Inferior parietal cortex (tissue), 1 donor: ENCODE measurements at regions not wholly inside any gene's neighbourhood (a gene's known extent, or its start where the extent isn't known, plus 50 kb on each side); places are given as distances from the start of the nearest gene placed in this dataset.

ENCODE experiments used
- DNase-seq: peaks from one replicate; pipeline ENCODE4 v3.0.0-alpha.2; 2016; ENCODE audit errors: extremely low spot score

DNA sequence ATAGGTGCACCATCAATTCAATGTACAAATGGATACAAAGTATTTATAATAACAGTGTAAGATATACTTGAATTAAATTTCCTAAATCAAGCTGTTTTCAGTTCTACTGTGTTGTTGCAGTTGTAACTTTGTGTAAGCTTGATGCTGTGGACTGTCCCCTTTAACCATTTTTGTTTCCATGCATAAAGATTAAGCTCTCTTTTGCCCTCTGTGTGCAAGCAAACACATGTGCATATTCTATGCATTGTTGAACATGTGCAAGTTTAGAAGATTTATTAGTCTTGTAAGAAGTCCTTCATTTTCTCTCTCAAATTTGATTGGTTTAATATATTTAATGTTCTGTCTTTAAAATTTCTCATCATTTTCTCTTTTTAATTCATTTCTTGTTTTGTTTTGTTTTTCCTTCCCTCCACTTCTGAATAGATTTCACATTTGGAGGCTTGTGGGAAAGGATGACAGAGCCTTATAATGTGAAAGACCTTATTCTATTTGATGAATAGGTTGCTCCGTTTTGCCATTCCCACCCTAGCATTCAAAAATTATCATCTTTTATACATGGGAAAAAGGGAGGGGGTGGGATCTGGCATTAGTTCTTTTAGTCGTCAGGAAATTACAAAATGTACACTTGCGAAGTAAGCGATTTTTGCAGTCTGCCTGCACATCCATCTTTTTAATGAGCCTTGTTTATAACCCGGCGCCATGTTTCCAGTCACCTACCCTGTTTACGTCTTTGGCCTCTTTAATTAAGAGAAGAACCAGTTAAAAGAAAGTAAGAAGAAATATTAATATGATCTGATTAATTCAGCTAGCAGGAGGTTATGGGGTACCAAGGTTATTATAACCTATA is 961.5 kb upstream of the NR2F2 start:
- no peak for DNase-seq

DNA sequence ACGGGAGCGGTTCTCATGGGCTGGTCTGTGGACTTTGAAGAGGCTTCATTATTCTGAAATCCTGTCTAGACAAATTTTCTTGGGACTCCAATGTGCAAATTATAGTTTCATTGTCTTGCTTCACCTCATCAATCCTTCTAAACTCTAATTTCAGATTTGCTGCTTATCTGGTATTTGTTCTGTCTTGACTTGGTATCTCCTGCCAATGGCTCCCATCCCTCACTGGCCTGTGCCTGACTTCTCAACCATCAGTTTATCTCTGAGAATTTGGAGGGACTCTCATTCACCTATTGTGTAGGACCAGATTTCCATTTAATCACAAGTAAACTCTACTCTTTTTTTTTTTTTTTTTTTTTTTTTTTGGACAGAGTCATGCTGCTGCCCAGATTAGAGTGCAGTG is 960.2 kb upstream of the NR2F2 start:
- DNase-seq, result no peak

DNA sequence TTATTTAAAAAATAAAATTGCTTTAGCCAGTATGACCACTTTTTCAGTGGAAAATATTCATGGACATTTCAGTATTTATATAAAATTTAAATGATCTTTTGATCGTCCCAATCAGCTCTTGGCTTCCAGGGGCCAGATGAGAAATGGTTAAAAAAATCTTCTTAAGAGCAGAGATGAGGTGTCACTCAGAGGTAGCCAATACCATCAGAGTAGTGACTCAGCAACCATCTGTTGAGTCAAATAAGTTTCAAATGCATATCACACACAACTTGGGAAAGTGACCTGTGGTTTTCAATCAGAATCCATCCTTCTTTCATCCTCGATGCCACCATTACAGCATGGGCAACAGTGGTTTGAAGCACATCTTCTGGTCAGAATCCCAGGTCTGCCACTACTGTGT is 958.8 kb upstream of the NR2F2 start:
- DNase-seq, result no peak

- DNase-seq, result no peak
Observed at GRCh38 chr15:95375281-95375680, 955.2 kb upstream of the NR2F2 start.

DNA sequence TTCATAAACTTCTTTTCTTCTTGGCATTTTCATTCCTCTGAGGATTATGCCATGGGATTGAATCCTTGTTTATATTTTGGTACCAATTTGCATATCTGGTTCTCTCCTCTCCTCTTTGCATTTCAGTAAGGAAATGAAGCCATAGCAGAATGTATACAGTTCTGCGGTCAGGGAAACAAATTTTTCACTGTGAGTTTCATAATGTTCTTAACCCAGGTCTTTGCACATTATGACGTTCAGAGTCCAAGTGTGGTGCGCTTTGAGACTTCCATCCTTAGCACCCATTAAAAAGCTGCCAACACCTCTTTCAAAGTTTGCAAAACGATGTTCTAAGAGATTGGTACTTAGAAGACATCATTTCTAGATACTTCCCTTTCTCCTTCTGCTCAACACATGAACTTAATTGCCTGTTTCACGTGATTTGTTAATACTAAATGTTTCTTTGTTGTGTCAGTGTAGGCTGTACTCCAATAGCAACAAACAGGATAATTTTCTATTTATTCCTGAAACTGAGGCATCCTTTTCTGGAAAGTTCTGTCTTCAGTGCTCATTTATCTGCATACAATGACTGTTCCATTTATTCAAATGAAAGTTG is 953.1 kb upstream of the NR2F2 start:
- DNase-seq, result no peak

- DNase-seq, result peak; percentile 28
Observed at GRCh38 chr15:95394186-95395067, 936.1 kb upstream of the NR2F2 start.

- no peak for DNase-seq
Observed at GRCh38 chr15:95400428-95400827, 930.1 kb upstream of the NR2F2 start.

- no peak for DNase-seq
Observed at GRCh38 chr15:95401587-95401986, 928.9 kb upstream of the NR2F2 start.

GRCh38 chr15:95405447-95405846 is 925.1 kb upstream of the NR2F2 start:
- DNase-seq, result no peak

- no peak for DNase-seq
Observed at GRCh38 chr15:95407534-95407933, 923.0 kb upstream of the NR2F2 start.

DNA sequence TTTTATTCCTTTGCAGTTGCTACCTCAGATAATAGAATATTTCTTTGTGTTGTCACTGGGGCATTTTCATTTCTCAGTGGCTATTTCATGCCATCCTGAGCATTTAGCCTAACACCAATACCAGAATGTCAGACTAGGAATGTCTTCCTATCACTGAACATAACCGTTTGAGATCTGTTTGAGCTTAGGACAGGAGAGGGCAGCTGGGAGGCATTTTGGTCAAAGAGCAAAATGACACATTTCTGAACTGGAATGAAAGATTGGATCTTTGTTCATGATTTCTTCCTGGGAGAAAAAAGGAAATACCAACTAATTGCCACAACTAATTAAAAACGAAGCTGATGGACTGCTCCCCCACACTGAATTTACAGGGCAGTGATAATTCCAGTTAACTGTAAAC is 921.3 kb upstream of the NR2F2 start:
- DNase-seq, result no peak

GRCh38 chr15:95409626-95410310 is 920.7 kb upstream of the NR2F2 start:
- DNase-seq, result no peak

- DNase-seq, result no peak
Observed at GRCh38 chr15:95410757-95411156, 919.7 kb upstream of the NR2F2 start.

GRCh38 chr15:95416576-95416975 is 913.9 kb upstream of the NR2F2 start:
- DNase-seq, result no peak

- no peak for DNase-seq
Observed at GRCh38 chr15:95417761-95418160, 912.7 kb upstream of the NR2F2 start.

- DNase-seq, result no peak
Observed at GRCh38 chr15:95422255-95422654, 908.2 kb upstream of the NR2F2 start.

DNA sequence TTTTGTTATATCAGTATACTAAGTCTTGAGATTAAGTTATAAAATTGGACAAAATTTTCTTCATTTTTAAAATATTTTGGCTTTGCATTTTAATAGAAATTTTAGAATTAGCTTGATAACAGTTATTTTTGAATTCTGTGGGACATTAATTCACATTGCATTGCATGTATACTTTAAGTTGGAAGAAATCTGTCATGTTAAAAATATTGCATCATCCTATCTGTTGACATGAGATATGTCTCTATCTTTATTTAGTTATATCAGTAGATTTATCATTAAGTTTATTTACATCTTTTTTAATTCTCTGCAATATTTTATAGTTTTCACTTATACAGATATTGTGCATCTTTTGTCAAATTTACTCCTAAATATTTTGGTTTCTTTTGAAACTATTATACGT is 904.6 kb upstream of the NR2F2 start:
- DNase-seq, result no peak

DNA sequence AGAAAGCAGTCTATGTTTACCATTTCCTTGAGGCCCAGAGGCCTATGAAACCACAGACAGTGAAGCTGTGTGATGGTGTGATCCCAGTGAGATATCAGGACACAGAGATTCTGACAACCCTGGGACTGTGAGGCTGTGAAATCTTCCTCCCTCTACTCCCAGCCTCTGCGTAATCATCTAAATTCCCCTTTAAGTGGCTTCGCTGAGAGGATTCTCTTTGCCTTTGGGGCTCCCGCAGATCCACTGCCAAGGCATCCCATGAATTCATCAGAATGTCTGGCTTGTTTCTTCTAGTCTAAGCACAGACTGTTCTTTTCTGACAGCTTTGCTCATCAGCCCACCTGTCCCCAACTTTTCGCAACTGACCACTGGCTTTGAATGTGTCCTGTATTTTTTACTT is 901.2 kb upstream of the NR2F2 start:
- no peak for DNase-seq

GRCh38 chr15:95431518-95431917 is 899.0 kb upstream of the NR2F2 start:
- DNase-seq, result no peak

- DNase-seq, result no peak
Observed at GRCh38 chr15:95432878-95433405, 897.6 kb upstream of the NR2F2 start.

- DNase-seq, result no peak
Observed at GRCh38 chr15:95439922-95440376, 890.6 kb upstream of the NR2F2 start.

DNA sequence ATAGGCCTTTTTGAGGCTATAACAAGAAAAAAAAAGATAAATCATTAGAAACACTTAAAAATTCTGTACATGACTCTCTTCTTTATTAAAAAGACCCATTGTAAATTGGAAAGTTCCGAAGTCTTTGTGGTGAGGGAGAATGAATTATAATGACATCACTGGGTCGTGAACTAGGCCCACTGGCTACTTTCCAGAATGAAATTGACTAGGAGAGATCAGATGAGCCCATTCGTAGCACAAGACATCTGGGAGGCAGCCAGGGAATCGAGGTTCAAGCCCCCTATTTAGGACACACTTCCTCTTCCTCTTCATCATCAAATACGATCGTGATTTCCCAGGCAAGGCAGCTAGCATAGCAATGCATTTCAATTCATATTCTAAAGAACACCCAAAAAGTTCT is 889.8 kb upstream of the NR2F2 start:
- no peak for DNase-seq
